ENCODE measurements at regions not wholly inside any gene's neighbourhood (a gene's known extent, or its start where the extent isn't known, plus 50 kb on each side); places are given as distances from the start of the nearest gene placed in this dataset.
"Not testable (repeated sequence)": the region's sequence is repeated elsewhere in the genome, so short reads cannot be mapped to it uniquely, and the experiment has no call there.

- DNase-seq (ENCODE audit: low read depth): no peak
These were observed 561.1 kb downstream of the TBC1D22A start for GRCh38 chr22:47323518-47323917.

- no peak for DNase-seq (ENCODE audit: low read depth)
These were observed 560.4 kb downstream of the TBC1D22A start for GRCh38 chr22:47322854-47323253.

- DNase-seq (ENCODE audit: low read depth): no peak
These were observed 558.1 kb downstream of the TBC1D22A start for GRCh38 chr22:47320560-47320959.

GRCh38 chr22:47318041-47318737 lies 555.7 kb downstream of the TBC1D22A start:
- no peak for DNase-seq (ENCODE audit: low read depth)

- DNase-seq (ENCODE audit: low read depth): no peak
These were observed 553.5 kb downstream of the TBC1D22A start for GRCh38 chr22:47315862-47316419.

GRCh38 chr22:47310601-47311000 lies 548.2 kb downstream of the TBC1D22A start:
- DNase-seq (ENCODE audit: low read depth): peak; percentile 74

GRCh38 chr22:47309946-47310345 lies 547.5 kb downstream of the TBC1D22A start:
- DNase-seq (ENCODE audit: low read depth): no peak

- DNase-seq (ENCODE audit: low read depth): no peak
These were observed 547.0 kb downstream of the TBC1D22A start for GRCh38 chr22:47309476-47309875.

- no peak for DNase-seq (ENCODE audit: low read depth)
These were observed 546.4 kb downstream of the TBC1D22A start for GRCh38 chr22:47308886-47309285.

- DNase-seq (ENCODE audit: low read depth): no peak
These were observed 545.4 kb downstream of the TBC1D22A start for GRCh38 chr22:47307822-47308221.

GRCh38 chr22:47307326-47307725 lies 544.9 kb downstream of the TBC1D22A start:
- peak; percentile 47 for DNase-seq (ENCODE audit: low read depth)

- DNase-seq (ENCODE audit: low read depth): no peak
These were observed 542.4 kb downstream of the TBC1D22A start for GRCh38 chr22:47304854-47305253.

GRCh38 chr22:47304191-47304831 lies 541.9 kb downstream of the TBC1D22A start:
- no peak for DNase-seq (ENCODE audit: low read depth)

GRCh38 chr22:47303161-47303890 lies 540.9 kb downstream of the TBC1D22A start:
- peak; percentile 13 for DNase-seq (ENCODE audit: low read depth)

- DNase-seq (ENCODE audit: low read depth): not testable (repeated sequence)
These were observed 540.1 kb downstream of the TBC1D22A start for GRCh38 chr22:47302587-47302986.

- DNase-seq (ENCODE audit: low read depth): no peak
These were observed 539.5 kb downstream of the TBC1D22A start for GRCh38 chr22:47301820-47302475.

GRCh38 chr22:47300698-47301405 lies 538.4 kb downstream of the TBC1D22A start:
- DNase-seq (ENCODE audit: low read depth): no peak

GRCh38 chr22:47299863-47300697 lies 537.6 kb downstream of the TBC1D22A start:
- DNase-seq (ENCODE audit: low read depth): no peak

GRCh38 chr22:47299211-47299862 lies 536.9 kb downstream of the TBC1D22A start:
- DNase-seq (ENCODE audit: low read depth): no peak
